Breast epithelium (tissue), 3 donors: ENCODE measurements at regions not wholly inside any gene's neighbourhood (a gene's known extent, or its start where the extent isn't known, plus 50 kb on each side); places are given as distances from the start of the nearest gene placed in this dataset.

Source experiments
- POLR2A ChIP-seq: fragments of 450-650 bp; IDR thresholded peaks from one replicate; pipeline ENCODE4 v1.6.1; 2016; ENCODE audit warnings: antibody characterized with exemption, mild to moderate bottlenecking, moderate library complexity
- TF ChIP-seq, protein P1 (sequence below), 3 donors: fragments of 450-650 bp; IDR thresholded peaks; one replicate each; pipeline ENCODE4 v1.5.1; 2016 to 2017; ENCODE audit warnings: antibody characterized with exemption in 3 of 3, mild to moderate bottlenecking in 3 of 3, moderate library complexity in 3 of 3

GRCh38 chr10:85445702-85446101 is 920.9 kb downstream of the GRID1 start:
- TF ChIP-seq, protein P1, sequence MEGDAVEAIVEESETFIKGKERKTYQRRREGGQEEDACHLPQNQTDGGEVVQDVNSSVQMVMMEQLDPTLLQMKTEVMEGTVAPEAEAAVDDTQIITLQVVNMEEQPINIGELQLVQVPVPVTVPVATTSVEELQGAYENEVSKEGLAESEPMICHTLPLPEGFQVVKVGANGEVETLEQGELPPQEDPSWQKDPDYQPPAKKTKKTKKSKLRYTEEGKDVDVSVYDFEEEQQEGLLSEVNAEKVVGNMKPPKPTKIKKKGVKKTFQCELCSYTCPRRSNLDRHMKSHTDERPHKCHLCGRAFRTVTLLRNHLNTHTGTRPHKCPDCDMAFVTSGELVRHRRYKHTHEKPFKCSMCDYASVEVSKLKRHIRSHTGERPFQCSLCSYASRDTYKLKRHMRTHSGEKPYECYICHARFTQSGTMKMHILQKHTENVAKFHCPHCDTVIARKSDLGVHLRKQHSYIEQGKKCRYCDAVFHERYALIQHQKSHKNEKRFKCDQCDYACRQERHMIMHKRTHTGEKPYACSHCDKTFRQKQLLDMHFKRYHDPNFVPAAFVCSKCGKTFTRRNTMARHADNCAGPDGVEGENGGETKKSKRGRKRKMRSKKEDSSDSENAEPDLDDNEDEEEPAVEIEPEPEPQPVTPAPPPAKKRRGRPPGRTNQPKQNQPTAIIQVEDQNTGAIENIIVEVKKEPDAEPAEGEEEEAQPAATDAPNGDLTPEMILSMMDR (IDR thresholded peaks at IDR 0.05) = no peak
- TF ChIP-seq POLR2A = no peak
